Activated CD8-positive, alpha-beta memory T cell treated with anti-CD3 and anti-CD28 coated beads, Interleukin-2, amount 10 ng/mL, durations not matched to agents 7 days and 5 days (primary cell): ENCODE measurements at regions not wholly inside any gene's neighbourhood (a gene's known extent, or its start where the extent isn't known, plus 50 kb on each side); places are given as distances from the start of the nearest gene placed in this dataset.

ENCODE experiments used
- ATAC-seq: fragments of 150-1000 bp; cut with Tn5 transposase; one replicate; pipeline ENCODE4 v1.10.0; 2021; ENCODE audit warnings: moderate library complexity
- CTCF ChIA-PET: fragments of 350-600 bp; sonication (Branson Sonifier 250); formaldehyde crosslinking; loops from one replicate; lab custom pipeline; 2021; ENCODE audit warnings: antibody characterized with exemption; lab: Charles Lee
- DNase-seq: peaks from one replicate; pipeline ENCODE4 v3.0.0-alpha.2; 2020
- H3K27ac Mint-ChIP-seq: one replicate; pipeline ENCODE4 v1.8.0; 2021; ENCODE audit warnings: mild to moderate bottlenecking, mixed read lengths
- H3K27me3 Mint-ChIP-seq: one replicate; pipeline ENCODE4 v1.8.0; 2021; ENCODE audit warnings: mixed read lengths
- H3K36me3 Mint-ChIP-seq: one replicate; pipeline ENCODE4 v1.8.0; 2021; ENCODE audit warnings: mild to moderate bottlenecking, mixed read lengths
- H3K4me1 Mint-ChIP-seq: one replicate; pipeline ENCODE4 v1.8.0; 2021; ENCODE audit warnings: mixed read lengths
- H3K4me3 Mint-ChIP-seq: one replicate; pipeline ENCODE4 v1.8.0; 2021; ENCODE audit warnings: mild to moderate bottlenecking, moderate library complexity, mixed read lengths
- H3K9me3 Mint-ChIP-seq: one replicate; pipeline ENCODE4 v1.8.0; 2022; ENCODE audit warnings: low read depth, mixed read lengths

DNA sequence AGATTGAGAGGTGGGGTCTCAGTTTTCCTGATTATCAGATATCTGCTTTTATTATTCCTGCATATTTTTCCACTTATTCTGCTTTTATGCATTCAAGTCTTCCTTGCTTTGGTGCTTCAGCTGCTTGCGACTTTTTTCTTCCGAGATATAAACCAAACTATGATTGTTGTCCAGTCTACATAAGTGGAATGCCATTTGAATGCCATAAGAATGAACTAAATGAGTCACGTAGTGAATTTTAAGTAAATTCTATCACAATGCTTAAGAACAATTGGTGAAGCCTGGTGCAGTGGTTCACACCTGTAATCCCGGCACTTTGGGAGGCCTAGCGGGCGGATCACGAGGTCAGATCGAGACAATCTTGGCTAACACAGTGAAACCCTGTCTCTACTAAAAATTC, 189.1 kb downstream of the PCDH18 start:
- no peak for ATAC-seq
- Mint-ChIP-seq H3K27ac (no peak overlapping the region), H3K4me1 (no peaks in the 10 kb centered on the region), H3K9me3 (peaks cover 2% of the 10 kb centered on the region), H3K36me3 (no peaks in the 10 kb centered on the region), H3K27me3 (no peaks in the 10 kb centered on the region), H3K4me3 (no peak overlapping the region)
- DNase-seq: no peak
- CTCF ChIA-PET: no interaction called here

DNA sequence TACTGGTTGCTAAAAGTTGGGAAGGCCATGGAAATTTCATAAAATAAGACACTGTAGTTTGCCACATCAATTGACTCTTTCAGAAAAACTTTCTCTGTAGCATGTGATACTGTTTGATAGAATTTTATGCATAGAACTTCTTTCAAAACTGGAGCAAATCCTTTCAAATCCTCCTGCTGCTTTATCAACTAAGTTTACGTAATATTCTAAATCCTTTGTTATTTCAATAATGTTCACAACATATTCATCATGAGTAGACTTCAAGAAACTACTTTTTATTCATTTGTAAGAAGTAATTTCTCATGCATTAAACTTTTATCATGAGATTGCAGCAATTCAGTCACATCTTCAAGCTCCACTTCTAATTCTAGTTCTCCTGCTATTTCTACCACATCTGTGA, 199.3 kb downstream of the PCDH18 start:
- no peaks in the 10 kb centered on the region for H3K27me3 Mint-ChIP-seq
- CTCF ChIA-PET: no interaction called here
- ATAC-seq (no peak), DNase-seq (no peak)
- H3K4me1 Mint-ChIP-seq: no peaks in the 10 kb centered on the region
- no peaks in the 10 kb centered on the region for H3K36me3 Mint-ChIP-seq
- H3K4me3 Mint-ChIP-seq: no peak overlapping the region
- H3K9me3 Mint-ChIP-seq: peaks cover 10% of the 10 kb centered on the region
- no peak overlapping the region for H3K27ac Mint-ChIP-seq

DNA sequence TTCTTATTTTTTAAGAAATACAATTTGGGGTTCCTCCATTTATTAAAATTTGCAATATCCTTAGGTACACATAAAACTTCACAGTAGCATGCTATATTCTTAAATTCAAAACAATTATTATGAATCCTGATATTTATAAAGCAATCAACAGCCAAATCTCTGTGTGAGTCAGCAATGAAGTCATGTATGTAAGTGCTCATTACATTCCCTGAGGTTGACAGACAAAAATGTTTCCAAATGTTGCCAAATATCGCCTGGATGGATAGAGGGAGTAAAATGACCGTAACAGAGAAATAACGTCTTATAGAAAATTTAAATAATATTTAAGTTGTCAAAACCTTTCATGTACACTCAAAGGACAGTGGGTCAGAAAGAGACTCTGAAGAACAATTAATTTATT, 220.0 kb downstream of the PCDH18 start:
- no peaks in the 10 kb centered on the region for H3K36me3 Mint-ChIP-seq
- no peak for ATAC-seq

GRCh38 chr4:137310593-137311490, 221.5 kb downstream of the PCDH18 start:
- Mint-ChIP-seq H3K4me3 (no peak overlapping the region), H3K27me3 (no peaks in the 10 kb centered on the region), H3K4me1 (no peaks in the 10 kb centered on the region), H3K27ac (no peak overlapping the region), H3K36me3 (no peaks in the 10 kb centered on the region), H3K9me3 (peaks cover 3% of the 10 kb centered on the region)
- ATAC-seq: no peak
- CTCF ChIA-PET: no interaction called here
- no peak for DNase-seq

More for the DNA sequence above, 220.0 kb downstream of the PCDH18 start:
- Mint-ChIP-seq H3K9me3 (peaks cover 3% of the 10 kb centered on the region), H3K27ac (no peak overlapping the region), H3K4me3 (no peak overlapping the region), H3K4me1 (no peaks in the 10 kb centered on the region), H3K27me3 (no peaks in the 10 kb centered on the region)
- no peak for DNase-seq
- CTCF ChIA-PET: no interaction called here

DNA sequence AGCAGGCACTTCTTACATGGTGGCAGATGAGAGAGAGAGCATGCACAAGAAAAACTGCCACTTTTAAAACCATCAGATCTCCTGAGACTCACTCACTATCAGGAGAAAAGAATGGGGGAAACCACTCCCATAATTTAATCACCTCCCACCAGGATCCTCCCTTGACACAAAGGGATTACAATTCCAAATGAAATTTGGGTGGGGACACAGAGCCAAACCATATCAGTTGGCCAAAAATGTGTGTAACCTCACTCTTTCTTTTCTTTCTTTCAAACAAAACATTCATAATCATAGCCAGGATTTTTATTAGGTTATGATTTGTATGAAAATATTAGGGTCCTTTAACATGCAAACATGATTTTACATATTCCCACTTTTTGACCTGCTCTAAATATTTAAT, 222.1 kb downstream of the PCDH18 start:
- Mint-ChIP-seq H3K27ac (no peak overlapping the region), H3K27me3 (no peaks in the 10 kb centered on the region), H3K9me3 (peaks cover 3% of the 10 kb centered on the region), H3K36me3 (no peaks in the 10 kb centered on the region), H3K4me3 (no peak overlapping the region), H3K4me1 (no peaks in the 10 kb centered on the region)
- CTCF ChIA-PET: no interaction called here
- no peak for DNase-seq
- ATAC-seq: no peak

GRCh38 chr4:137309424-137309823, 222.9 kb downstream of the PCDH18 start:
- no peaks in the 10 kb centered on the region for H3K36me3 Mint-ChIP-seq
- no peak overlapping the region for H3K27ac Mint-ChIP-seq
- H3K4me3 Mint-ChIP-seq: no peak overlapping the region
- no peaks in the 10 kb centered on the region for H3K9me3 Mint-ChIP-seq
- no peaks in the 10 kb centered on the region for H3K4me1 Mint-ChIP-seq
- no peaks in the 10 kb centered on the region for H3K27me3 Mint-ChIP-seq
- ATAC-seq: no peak
- CTCF ChIA-PET: no interaction called here
- DNase-seq: no peak

- no peaks in the 10 kb centered on the region for H3K36me3 Mint-ChIP-seq
- CTCF ChIA-PET: no interaction called here
- no peaks in the 10 kb centered on the region for H3K27me3 Mint-ChIP-seq
- ATAC-seq (no peak), DNase-seq (no peak)
- H3K4me1 Mint-ChIP-seq: no peaks in the 10 kb centered on the region
- H3K27ac Mint-ChIP-seq: no peak overlapping the region
- no peaks in the 10 kb centered on the region for H3K9me3 Mint-ChIP-seq
- no peak overlapping the region for H3K4me3 Mint-ChIP-seq
Observed at GRCh38 chr4:137307806-137308205, 224.5 kb downstream of the PCDH18 start.

GRCh38 chr4:137300776-137301175, 231.5 kb downstream of the PCDH18 start:
- Mint-ChIP-seq H3K27me3 (no peaks in the 10 kb centered on the region), H3K36me3 (no peaks in the 10 kb centered on the region), H3K4me1 (no peaks in the 10 kb centered on the region), H3K4me3 (no peak overlapping the region), H3K27ac (no peak overlapping the region), H3K9me3 (peaks cover 2% of the 10 kb centered on the region)
- DNase-seq (no peak), ATAC-seq (no peak)
- CTCF ChIA-PET: no interaction called here

DNA sequence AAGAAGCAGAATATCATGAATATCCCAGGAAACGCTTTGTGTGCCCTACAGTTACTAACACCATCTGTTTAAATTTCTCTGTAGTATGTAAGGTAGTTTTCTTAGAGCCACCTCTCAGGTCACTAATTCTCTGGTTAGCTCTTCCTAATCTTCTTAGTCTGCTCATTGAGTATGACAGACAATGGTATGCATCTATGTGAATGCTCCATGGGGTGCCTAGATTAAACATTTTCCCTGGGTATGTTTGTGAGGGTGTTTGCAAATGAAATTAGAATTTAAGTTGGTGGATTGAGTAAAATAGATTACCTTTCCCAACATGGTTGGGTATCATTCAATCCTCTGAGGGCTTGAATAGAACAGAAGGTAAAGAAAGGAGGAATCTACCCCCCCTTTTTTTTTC, 233.0 kb downstream of the PCDH18 start:
- Mint-ChIP-seq H3K4me3 (no peak overlapping the region), H3K27me3 (no peaks in the 10 kb centered on the region), H3K27ac (no peak overlapping the region), H3K36me3 (no peaks in the 10 kb centered on the region), H3K9me3 (peaks cover 2% of the 10 kb centered on the region), H3K4me1 (no peaks in the 10 kb centered on the region)
- DNase-seq (no peak), ATAC-seq (no peak)
- CTCF ChIA-PET: no interaction called here

DNA sequence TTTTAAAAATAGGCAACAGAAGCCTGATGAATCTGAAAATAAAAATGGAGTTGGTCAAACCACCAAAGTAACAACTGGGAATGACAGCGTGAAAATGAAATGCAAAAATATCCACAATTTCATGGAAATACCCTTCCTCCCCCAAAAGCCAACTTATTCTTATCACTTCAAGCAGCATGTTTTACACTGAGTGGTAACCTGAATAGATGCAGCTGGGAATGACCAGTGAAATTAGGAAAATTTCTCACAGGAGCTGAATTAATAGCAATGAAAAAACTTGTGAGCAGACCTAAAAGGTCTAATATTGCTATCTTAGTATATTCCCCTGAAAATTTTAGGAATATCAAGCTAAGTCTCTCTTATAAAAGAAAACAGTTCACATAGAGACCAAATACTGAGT, 239.0 kb downstream of the PCDH18 start:
- Mint-ChIP-seq H3K27ac (no peak overlapping the region), H3K4me1 (no peaks in the 10 kb centered on the region), H3K4me3 (no peak overlapping the region), H3K27me3 (no peaks in the 10 kb centered on the region), H3K9me3 (peaks cover 2% of the 10 kb centered on the region), H3K36me3 (no peaks in the 10 kb centered on the region)
- CTCF ChIA-PET: no interaction called here
- DNase-seq: no peak
- no peak for ATAC-seq

GRCh38 chr4:137283737-137284136, 248.6 kb downstream of the PCDH18 start:
- Mint-ChIP-seq H3K9me3 (peaks cover 7% of the 10 kb centered on the region), H3K36me3 (no peaks in the 10 kb centered on the region), H3K27ac (no peak overlapping the region), H3K4me3 (no peak overlapping the region), H3K27me3 (no peaks in the 10 kb centered on the region), H3K4me1 (no peaks in the 10 kb centered on the region)
- CTCF ChIA-PET: no interaction called here
- DNase-seq (no peak), ATAC-seq (no peak)

- Mint-ChIP-seq H3K4me3 (no peak overlapping the region), H3K36me3 (no peaks in the 10 kb centered on the region), H3K27me3 (no peaks in the 10 kb centered on the region), H3K27ac (no peak overlapping the region), H3K9me3 (peaks cover 4% of the 10 kb centered on the region), H3K4me1 (no peaks in the 10 kb centered on the region)
- DNase-seq: no peak
- ATAC-seq: no peak
- CTCF ChIA-PET: no interaction called here
Observed at GRCh38 chr4:137278431-137278830, 253.9 kb downstream of the PCDH18 start.

GRCh38 chr4:137274404-137274803, 257.9 kb downstream of the PCDH18 start:
- Mint-ChIP-seq H3K4me3 (no peak overlapping the region), H3K27ac (no peak overlapping the region), H3K9me3 (peaks cover 2% of the 10 kb centered on the region), H3K27me3 (no peaks in the 10 kb centered on the region), H3K36me3 (no peaks in the 10 kb centered on the region), H3K4me1 (no peaks in the 10 kb centered on the region)
- CTCF ChIA-PET: no interaction called here
- ATAC-seq (no peak), DNase-seq (no peak)

GRCh38 chr4:137267024-137267423, 265.3 kb downstream of the PCDH18 start:
- CTCF ChIA-PET: no interaction called here
- Mint-ChIP-seq H3K9me3 (peaks cover 8% of the 10 kb centered on the region), H3K36me3 (no peaks in the 10 kb centered on the region), H3K27ac (no peak overlapping the region), H3K27me3 (no peaks in the 10 kb centered on the region), H3K4me3 (no peak overlapping the region), H3K4me1 (no peaks in the 10 kb centered on the region)
- ATAC-seq: no peak
- no peak for DNase-seq
